Thyroid gland (tissue), 4 donors: ENCODE measurements at regions not wholly inside any gene's neighbourhood (a gene's known extent, or its start where the extent isn't known, plus 50 kb on each side); places are given as distances from the start of the nearest gene placed in this dataset.

Source experiments
- POLR2A ChIP-seq, 2 donors: fragments of 450-650 bp; IDR thresholded peaks; one replicate each; pipeline ENCODE4 v1.6.1; 2017; ENCODE audit warnings: antibody characterized with exemption in 2 of 2, mild to moderate bottlenecking in 2 of 2, moderate library complexity in 1 of 2
- TF ChIP-seq, protein P1 (sequence below), 6 experiments: fragments of 200-600 bp in 3 of 6; fragments of 450-650 bp in 3 of 6; sonication (generic) in 3 of 6; IDR thresholded peaks; one replicate each; pipeline ENCODE4 v1.5.1; 2016 to 2019; ENCODE audit warnings: antibody characterized with exemption in 6 of 6, mild to moderate bottlenecking in 2 of 6, inconsistent platforms in 1 of 6, moderate library complexity in 1 of 6

GRCh38 chr7:142506601-142507000 lies 242.7 kb upstream of the PRSS1 start:
- no peak for TF ChIP-seq POLR2A (IDR thresholded peaks at IDR 0.05)
- TF ChIP-seq, protein P1, sequence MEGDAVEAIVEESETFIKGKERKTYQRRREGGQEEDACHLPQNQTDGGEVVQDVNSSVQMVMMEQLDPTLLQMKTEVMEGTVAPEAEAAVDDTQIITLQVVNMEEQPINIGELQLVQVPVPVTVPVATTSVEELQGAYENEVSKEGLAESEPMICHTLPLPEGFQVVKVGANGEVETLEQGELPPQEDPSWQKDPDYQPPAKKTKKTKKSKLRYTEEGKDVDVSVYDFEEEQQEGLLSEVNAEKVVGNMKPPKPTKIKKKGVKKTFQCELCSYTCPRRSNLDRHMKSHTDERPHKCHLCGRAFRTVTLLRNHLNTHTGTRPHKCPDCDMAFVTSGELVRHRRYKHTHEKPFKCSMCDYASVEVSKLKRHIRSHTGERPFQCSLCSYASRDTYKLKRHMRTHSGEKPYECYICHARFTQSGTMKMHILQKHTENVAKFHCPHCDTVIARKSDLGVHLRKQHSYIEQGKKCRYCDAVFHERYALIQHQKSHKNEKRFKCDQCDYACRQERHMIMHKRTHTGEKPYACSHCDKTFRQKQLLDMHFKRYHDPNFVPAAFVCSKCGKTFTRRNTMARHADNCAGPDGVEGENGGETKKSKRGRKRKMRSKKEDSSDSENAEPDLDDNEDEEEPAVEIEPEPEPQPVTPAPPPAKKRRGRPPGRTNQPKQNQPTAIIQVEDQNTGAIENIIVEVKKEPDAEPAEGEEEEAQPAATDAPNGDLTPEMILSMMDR (IDR thresholded peaks at IDR 0.05), result no peak
